Renal cortical epithelial cell (primary cell): ENCODE measurements at regions not wholly inside any gene's neighbourhood (a gene's known extent, or its start where the extent isn't known, plus 50 kb on each side); places are given as distances from the start of the nearest gene placed in this dataset.
"Not testable (repeated sequence)": the region's sequence is repeated elsewhere in the genome, so short reads cannot be mapped to it uniquely, and the experiment has no call there.

Experiments used
- DNase-seq: peaks from one replicate; pipeline ENCODE4 v3.0.0-alpha.2; 2011; ENCODE audit warnings: low read depth

GRCh38 chrY:19055232-19056137, 281.9 kb upstream of the HSFY2 start:
- DNase-seq = no peak

GRCh38 chrY:19053806-19054205, 280.3 kb upstream of the HSFY2 start:
- no peak for DNase-seq

- DNase-seq = peak; percentile 54
These were observed 277.5 kb upstream of the HSFY2 start for GRCh38 chrY:19051021-19051420.

- DNase-seq = no peak
These were observed 269.5 kb upstream of the HSFY2 start for GRCh38 chrY:19042984-19043442.

- DNase-seq = no peak
These were observed 268.9 kb upstream of the HSFY2 start for GRCh38 chrY:19042306-19042958.

- DNase-seq = no peak
These were observed 253.1 kb upstream of the HSFY2 start for GRCh38 chrY:19026631-19027030.

GRCh38 chrY:19023934-19024333, 250.4 kb upstream of the HSFY2 start:
- peak; percentile 54 for DNase-seq

GRCh38 chrY:19020193-19020592, 246.7 kb upstream of the HSFY2 start:
- DNase-seq = no peak

GRCh38 chrY:19016990-19017389, 243.5 kb upstream of the HSFY2 start:
- no peak for DNase-seq

- DNase-seq = peak; percentile 29
These were observed 242.3 kb upstream of the HSFY2 start for GRCh38 chrY:19015854-19016253.

GRCh38 chrY:19015213-19015612, 241.7 kb upstream of the HSFY2 start:
- DNase-seq = no peak

- no peak for DNase-seq
These were observed 239.4 kb upstream of the HSFY2 start for GRCh38 chrY:19012985-19013384.

- no peak for DNase-seq
These were observed 238.1 kb upstream of the HSFY2 start for GRCh38 chrY:19011605-19012090.

- DNase-seq = no peak
These were observed 232.7 kb upstream of the HSFY2 start for GRCh38 chrY:19006234-19006633.

GRCh38 chrY:19005579-19005978, 232.0 kb upstream of the HSFY2 start:
- DNase-seq = no peak

GRCh38 chrY:18997635-18998240, 224.2 kb upstream of the HSFY2 start:
- no peak for DNase-seq

GRCh38 chrY:18993480-18993879, 219.9 kb upstream of the HSFY2 start:
- DNase-seq = no peak

GRCh38 chrY:18992684-18993083, 219.1 kb upstream of the HSFY2 start:
- not testable (repeated sequence) for DNase-seq

- peak; percentile 76 for DNase-seq
These were observed 215.8 kb upstream of the HSFY2 start for GRCh38 chrY:18989356-18989755.

- DNase-seq = no peak
These were observed 192.5 kb upstream of the HSFY2 start for GRCh38 chrY:18966001-18966400.

- DNase-seq = no peak
These were observed 185.3 kb upstream of the HSFY2 start for GRCh38 chrY:18958846-18959245.

- DNase-seq = peak; percentile 6
These were observed 178.3 kb upstream of the HSFY2 start for GRCh38 chrY:18951657-18952435.
